ENCODE measurements at regions not wholly inside any gene's neighbourhood (a gene's known extent, or its start where the extent isn't known, plus 50 kb on each side); places are given as distances from the start of the nearest gene placed in this dataset.

- Histone ChIP-seq H3K27me3 (ENCODE audit: control insufficient read depth in 3 of 3, insufficient read depth in 3 of 3, low read length in 2 of 3) (no peaks in the 10 kb centered on the region), H3K4me3 (no peak overlapping the region), H3K9ac (ENCODE audit: insufficient read depth in 1 of 2, low read length in 2 of 2) (no peak overlapping the region), H3K27ac (ENCODE audit: low read depth in 1 of 2, low read length in 1 of 2) (no peak overlapping the region), H3K36me3 (ENCODE audit: control insufficient read depth in 4 of 4, insufficient read depth in 4 of 4, low read length in 4 of 4) (no peaks in the 10 kb centered on the region), H3K9me3 (ENCODE audit: control insufficient read depth in 4 of 4, insufficient read depth in 3 of 4, low read length in 3 of 4) (no peaks in the 10 kb centered on the region), H3K4me1 (ENCODE audit: control insufficient read depth in 5 of 5, insufficient read depth in 5 of 5, low read length in 5 of 5) (peaks cover 0 to 7% (median 0%) of the 10 kb centered on the region in 5 donors)
- no peak for TF ChIP-seq CTCF (IDR thresholded peaks at IDR 0.05; ENCODE audit: control extremely low read depth, extremely low read depth)
- no peak for ATAC-seq (ENCODE audit: insufficient read depth, low FRiP score)
- WGBS, 2 donors = 62 to 73% methylated on average over 12 of the region's 12 CpGs
- no peak for DNase-seq
Observed at GRCh38 chr5:154583671-154584177, 105.7 kb upstream of the HAND1 start.

DNA sequence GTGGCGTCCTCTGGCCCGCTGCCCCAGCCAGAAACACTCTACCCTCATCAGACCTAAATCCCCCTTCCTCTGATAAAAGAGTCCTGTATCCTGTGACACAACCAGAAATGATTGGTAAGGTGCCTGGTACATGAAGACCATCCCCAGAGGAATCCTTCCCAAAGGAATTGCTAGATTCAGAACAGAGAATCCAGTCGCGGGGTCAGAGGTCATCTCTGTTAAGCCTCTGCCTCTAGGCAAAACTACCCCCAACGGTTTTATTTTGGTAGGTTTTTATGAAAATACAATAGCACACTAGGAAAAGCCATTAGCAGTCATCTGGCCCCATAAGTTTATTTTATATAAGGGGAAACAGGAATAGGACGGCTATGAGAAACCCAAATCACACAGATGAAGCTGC, 102.4 kb upstream of the HAND1 start:
- Histone ChIP-seq H3K9me3 (ENCODE audit: control insufficient read depth in 4 of 4, insufficient read depth in 3 of 4, low read length in 3 of 4) (no peaks in the 10 kb centered on the region), H3K4me1 (ENCODE audit: control insufficient read depth in 5 of 5, insufficient read depth in 5 of 5, low read length in 5 of 5) (no peaks in the 10 kb centered on the region), H3K27ac (ENCODE audit: low read depth in 1 of 2, low read length in 1 of 2) (no peak overlapping the region), H3K27me3 (ENCODE audit: control insufficient read depth in 3 of 3, insufficient read depth in 3 of 3, low read length in 2 of 3) (peaks cover 0 to 11% (median 8%) of the 10 kb centered on the region in 3 donors), H3K36me3 (ENCODE audit: control insufficient read depth in 4 of 4, insufficient read depth in 4 of 4, low read length in 4 of 4) (no peaks in the 10 kb centered on the region), H3K9ac (ENCODE audit: insufficient read depth in 1 of 2, low read length in 2 of 2) (no peak overlapping the region), H3K4me3 (no peak overlapping the region)
- no peak for ATAC-seq (ENCODE audit: insufficient read depth, low FRiP score)
- no peak for DNase-seq
- TF ChIP-seq CTCF (IDR thresholded peaks at IDR 0.05; ENCODE audit: control extremely low read depth, extremely low read depth) = no peak
- WGBS, 2 donors = 77 to 80% methylated on average over 6 of the region's 6 CpGs

GRCh38 chr5:154577416-154577815, 99.4 kb upstream of the HAND1 start:
- no peak overlapping the region for H3K9ac ChIP-seq (ENCODE audit: insufficient read depth in 1 of 2, low read length in 2 of 2)
- WGBS, 2 donors = 51 to 84% methylated on average over 1 of the region's 1 CpG
- ATAC-seq (ENCODE audit: insufficient read depth, low FRiP score) = no peak
- H3K4me1 ChIP-seq (ENCODE audit: control insufficient read depth in 5 of 5, insufficient read depth in 5 of 5, low read length in 5 of 5) = no peaks in the 10 kb centered on the region
- no peaks in the 10 kb centered on the region for H3K9me3 ChIP-seq (ENCODE audit: control insufficient read depth in 4 of 4, insufficient read depth in 3 of 4, low read length in 3 of 4)
- DNase-seq = no peak
- H3K36me3 ChIP-seq (ENCODE audit: control insufficient read depth in 4 of 4, insufficient read depth in 4 of 4, low read length in 4 of 4) = no peaks in the 10 kb centered on the region
- no peak overlapping the region for H3K4me3 ChIP-seq
- peaks cover 0 to 12% (median 8%) of the 10 kb centered on the region in 3 donors for H3K27me3 ChIP-seq (ENCODE audit: control insufficient read depth in 3 of 3, insufficient read depth in 3 of 3, low read length in 2 of 3)
- H3K27ac ChIP-seq (ENCODE audit: low read depth in 1 of 2, low read length in 1 of 2) = no peak overlapping the region
- no peak for TF ChIP-seq CTCF (IDR thresholded peaks at IDR 0.05; ENCODE audit: control extremely low read depth, extremely low read depth)

GRCh38 chr5:154576429-154576806, 98.4 kb upstream of the HAND1 start:
- Histone ChIP-seq H3K27me3 (ENCODE audit: control insufficient read depth in 3 of 3, insufficient read depth in 3 of 3, low read length in 2 of 3) (peaks cover 0 to 12% (median 8%) of the 10 kb centered on the region in 3 donors), H3K4me3 (no peak overlapping the region), H3K4me1 (ENCODE audit: control insufficient read depth in 5 of 5, insufficient read depth in 5 of 5, low read length in 5 of 5) (no peaks in the 10 kb centered on the region), H3K9me3 (ENCODE audit: control insufficient read depth in 4 of 4, insufficient read depth in 3 of 4, low read length in 3 of 4) (no peaks in the 10 kb centered on the region), H3K9ac (ENCODE audit: insufficient read depth in 1 of 2, low read length in 2 of 2) (no peak overlapping the region), H3K36me3 (ENCODE audit: control insufficient read depth in 4 of 4, insufficient read depth in 4 of 4, low read length in 4 of 4) (no peaks in the 10 kb centered on the region), H3K27ac (ENCODE audit: low read depth in 1 of 2, low read length in 1 of 2) (no peak overlapping the region)
- DNase-seq (no peak), ATAC-seq (ENCODE audit: insufficient read depth, low FRiP score) (no peak)
- no peak for TF ChIP-seq CTCF (IDR thresholded peaks at IDR 0.05; ENCODE audit: control extremely low read depth, extremely low read depth)
- WGBS, 2 donors = 45 to 60% methylated on average over 9 of the region's 9 CpGs
